GM19468 (cell line): ENCODE measurements at regions not wholly inside any gene's neighbourhood (a gene's known extent, or its start where the extent isn't known, plus 50 kb on each side); places are given as distances from the start of the nearest gene placed in this dataset.
"Not testable (repeated sequence)": the region's sequence is repeated elsewhere in the genome, so short reads cannot be mapped to it uniquely, and the experiment has no call there.

ENCODE experiments used
- ATAC-seq: cut with Tn5 transposase; IDR thresholded peaks from one replicate; pipeline ENCODE4 v1.9.1; 2021; ENCODE audit warnings: mild to moderate bottlenecking, moderate library complexity, moderate number of reproducible peaks; ENCODE audit not compliant: unreplicated experiment; ENCODE audit errors: extremely low read depth

DNA sequence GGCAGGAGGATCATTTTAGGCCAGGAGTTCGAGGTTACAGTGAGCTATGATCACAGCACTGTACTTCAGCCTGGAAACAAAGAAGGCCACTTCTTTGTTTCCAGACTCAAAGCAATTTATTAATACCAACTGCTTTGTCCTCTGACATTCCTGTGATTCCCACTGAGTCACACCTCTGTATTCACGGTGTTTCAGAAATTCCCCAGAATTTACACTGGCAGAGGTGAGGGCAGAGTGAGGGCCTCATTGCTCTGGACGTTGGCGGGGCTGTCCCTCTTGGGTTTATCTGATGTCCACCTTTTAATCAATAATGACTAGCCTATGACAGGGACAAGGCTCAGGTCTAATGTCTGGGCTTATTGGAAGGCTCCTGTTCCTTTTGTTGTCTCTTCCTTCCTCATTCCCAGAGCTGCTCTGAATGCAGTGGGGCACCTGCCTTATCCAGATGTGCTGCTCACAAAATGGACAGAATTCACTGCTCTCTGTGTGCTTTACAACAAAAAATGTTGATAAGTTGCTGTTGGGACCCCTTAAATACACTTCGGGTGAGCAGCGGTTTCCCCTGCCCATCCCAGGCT lies 160.1 kb downstream of the BCL2L11 start:
- ATAC-seq: not testable (repeated sequence)

DNA sequence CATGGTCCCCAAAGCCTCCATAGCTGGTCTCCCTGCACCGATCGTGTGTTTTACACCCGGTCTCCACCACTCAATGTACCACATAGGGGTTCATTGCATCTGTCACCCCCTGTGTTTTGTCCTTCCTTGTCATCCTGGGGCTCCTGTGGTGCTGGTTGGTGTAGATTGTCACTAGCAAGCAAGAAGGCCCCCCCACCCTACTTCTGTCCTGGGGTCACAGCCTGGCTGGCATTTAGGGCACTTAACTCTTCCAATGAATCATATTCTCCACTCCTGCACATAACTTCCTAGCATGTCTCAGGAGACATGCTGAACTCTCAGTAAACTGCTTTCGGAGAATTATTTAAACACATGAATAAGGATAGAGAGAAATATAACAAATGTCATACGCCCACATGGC lies 161.4 kb downstream of the BCL2L11 start:
- ATAC-seq: not testable (repeated sequence)

GRCh38 chr2:111287646-111288568 lies 167.2 kb downstream of the BCL2L11 start:
- ATAC-seq: not testable (repeated sequence)

DNA sequence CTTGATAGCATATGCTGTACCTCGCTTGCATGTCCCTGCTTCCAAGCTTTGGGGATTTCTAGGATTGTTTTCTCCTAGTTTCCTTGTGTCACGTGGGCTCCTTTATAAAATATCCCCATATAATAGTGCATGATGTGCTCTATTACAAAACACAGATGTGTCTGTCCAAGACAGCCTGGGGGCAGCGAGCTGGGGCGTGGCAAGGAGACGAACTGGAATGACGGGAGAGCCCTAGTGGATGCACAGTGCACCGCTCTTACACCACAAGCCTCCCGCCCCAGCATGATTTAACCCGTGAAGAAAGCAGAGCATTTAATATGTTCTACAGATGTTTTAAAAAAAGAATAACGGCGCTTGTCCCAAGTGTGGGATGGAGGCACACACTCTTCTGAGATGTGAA lies 169.7 kb downstream of the BCL2L11 start:
- ATAC-seq: not testable (repeated sequence)

- ATAC-seq: not testable (repeated sequence)
Observed at GRCh38 chr2:111291566-111291965, 170.9 kb downstream of the BCL2L11 start.

GRCh38 chr2:111292232-111292968 lies 171.7 kb downstream of the BCL2L11 start:
- not testable (repeated sequence) for ATAC-seq

DNA sequence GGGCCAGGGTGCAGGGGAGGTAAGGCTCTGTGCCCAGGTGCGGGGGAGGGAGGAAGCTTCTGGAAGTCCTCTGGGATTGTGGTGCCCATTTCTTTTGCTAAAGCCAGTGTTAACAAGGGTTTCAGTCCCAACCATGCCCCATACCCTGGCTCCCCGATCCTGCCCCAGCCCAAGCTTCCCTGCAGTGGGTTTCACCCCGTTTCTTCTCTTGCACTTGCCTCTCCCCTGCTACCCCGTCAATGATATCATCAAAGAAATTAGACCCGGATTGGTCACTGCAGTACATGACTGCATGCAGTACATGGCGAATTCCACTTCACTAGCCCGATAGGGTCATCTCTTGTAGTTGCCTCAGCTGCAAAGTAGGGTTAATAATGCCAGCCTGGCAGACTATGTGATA lies 174.0 kb downstream of the BCL2L11 start:
- ATAC-seq: not testable (repeated sequence)

DNA sequence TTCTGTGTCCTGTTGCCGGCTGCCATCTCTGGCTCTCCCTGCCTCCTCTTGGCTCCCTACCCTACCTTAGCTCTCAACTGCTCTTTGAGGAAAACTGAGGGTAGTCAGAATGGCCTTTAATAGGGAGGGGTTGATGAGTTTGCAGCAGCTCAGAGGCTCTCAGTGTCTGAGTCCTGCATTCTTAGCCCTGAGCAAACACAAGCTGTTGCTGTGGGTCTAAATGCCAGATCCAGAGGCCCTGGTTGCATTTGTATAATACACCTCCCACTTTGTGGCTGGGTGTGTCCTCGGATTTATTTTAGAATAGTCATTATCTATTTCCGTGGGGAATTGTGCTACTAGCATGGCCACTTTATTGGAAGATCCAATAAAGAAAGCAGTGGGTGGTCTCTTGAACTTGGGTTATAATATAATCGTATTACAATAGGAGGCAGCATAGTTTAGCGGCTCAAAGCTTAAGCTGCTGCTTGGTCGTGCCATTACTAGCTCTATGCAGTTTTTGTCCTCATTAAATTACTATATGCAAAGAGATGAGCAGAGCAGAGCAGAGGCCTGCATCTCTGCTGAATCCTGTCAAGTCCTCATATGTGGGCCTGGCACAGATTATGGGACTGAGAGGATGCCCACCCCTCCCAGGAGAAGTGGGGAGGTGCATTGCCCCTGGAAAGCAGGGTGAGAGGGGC lies 175.5 kb downstream of the BCL2L11 start:
- ATAC-seq: not testable (repeated sequence)

- ATAC-seq: not testable (repeated sequence)
Observed at GRCh38 chr2:111297128-111297527, 176.4 kb downstream of the BCL2L11 start.

DNA sequence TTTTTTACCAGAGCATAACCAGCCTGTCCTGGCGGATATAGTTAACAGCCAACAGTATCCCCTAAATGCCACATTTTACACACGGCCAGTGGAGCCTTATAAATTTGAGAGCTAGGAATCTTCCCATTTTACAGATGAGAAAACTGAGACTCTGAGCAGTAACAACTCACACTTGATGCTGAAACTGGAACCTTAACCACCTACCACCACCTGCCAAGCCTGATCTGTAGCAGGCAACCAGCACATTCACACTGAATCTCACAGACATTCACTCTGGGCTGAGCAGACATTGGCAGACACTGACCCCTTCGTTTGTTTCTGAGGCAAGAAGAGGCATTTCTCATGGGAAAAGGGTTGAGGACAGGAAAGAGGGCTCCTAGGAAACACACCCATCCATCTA lies 178.2 kb downstream of the BCL2L11 start:
- ATAC-seq: not testable (repeated sequence)

DNA sequence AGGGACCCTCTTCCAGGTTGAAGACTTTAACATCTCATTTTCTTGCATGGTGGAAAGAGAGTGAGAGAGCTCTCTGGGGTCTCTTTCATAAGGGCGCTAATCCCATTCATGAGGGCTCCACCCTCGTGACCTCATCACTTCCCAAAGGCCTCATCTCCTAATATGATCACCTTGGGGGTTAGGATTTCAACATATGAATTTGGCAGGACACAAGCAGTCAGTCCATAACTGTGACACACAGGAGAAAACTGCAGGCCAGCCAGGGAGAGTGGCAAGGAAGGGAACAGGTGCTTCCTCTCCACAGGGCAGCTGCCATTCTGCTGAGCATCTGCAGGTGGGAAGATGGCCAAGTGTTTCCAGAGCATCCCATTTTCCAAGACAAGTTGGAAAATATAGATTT lies 178.9 kb downstream of the BCL2L11 start:
- not testable (repeated sequence) for ATAC-seq

DNA sequence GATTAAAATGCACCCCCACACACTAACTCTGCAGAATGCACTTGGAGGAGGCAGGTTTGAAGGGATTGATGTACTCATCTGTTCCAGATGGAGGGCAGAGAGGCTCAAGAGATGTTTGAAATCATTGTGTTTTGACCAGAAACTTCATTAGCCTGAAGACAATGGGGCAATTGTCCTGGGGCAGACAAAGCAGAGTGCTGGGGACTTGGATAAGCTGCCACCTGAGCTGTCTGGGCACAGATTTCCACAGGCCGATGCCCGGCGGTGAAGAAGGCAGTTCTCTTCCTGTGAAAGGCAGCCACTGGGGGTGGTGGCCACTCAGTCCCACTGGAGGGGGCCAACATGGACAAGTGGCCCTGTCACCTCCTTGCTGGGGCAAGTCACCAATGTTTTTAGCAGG lies 181.0 kb downstream of the BCL2L11 start:
- ATAC-seq: not testable (repeated sequence)

GRCh38 chr2:111302397-111303218 lies 181.9 kb downstream of the BCL2L11 start:
- not testable (repeated sequence) for ATAC-seq

DNA sequence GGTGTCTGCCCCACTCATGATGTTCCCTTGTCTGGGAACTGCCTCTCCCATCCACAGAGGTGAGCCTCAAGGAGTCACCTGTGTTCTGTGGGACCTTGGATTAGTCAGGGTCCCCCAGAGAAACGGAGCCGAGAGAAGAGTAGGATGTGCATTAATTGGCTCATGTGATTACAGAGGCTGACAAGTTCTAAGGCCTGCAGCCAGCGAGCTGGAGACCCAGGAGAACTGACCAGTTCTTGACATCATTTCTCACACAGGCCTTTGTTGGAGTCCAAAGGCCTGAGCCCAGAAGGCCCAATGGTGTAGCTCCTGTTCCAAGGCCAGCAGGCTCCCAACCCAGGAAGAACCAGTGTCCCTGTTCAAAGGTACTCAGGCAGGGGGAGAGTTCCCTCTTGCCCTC lies 186.6 kb downstream of the BCL2L11 start:
- not testable (repeated sequence) for ATAC-seq

GRCh38 chr2:111309231-111310075 lies 188.7 kb downstream of the BCL2L11 start:
- not testable (repeated sequence) for ATAC-seq

- ATAC-seq: not testable (repeated sequence)
Observed at GRCh38 chr2:111310395-111310794, 189.7 kb downstream of the BCL2L11 start.

DNA sequence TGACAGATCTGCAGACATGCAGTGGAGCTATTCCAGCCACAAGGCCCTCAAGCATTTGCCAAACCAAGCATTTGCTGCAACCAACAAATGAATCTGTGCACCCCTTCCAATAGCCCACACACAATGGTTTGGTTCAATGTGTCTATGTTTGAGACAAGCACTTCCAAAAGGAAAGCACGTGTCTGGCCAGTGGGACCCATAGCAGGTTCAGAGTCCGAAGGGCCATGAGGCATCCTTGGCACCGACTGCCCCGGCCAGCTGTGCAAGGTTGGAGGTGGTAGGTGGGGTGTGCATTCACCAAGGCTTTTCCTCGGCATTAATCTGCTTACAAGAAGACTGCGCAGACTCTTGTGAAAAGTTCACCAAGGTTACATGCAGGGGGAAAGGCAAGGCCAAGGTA lies 190.9 kb downstream of the BCL2L11 start:
- ATAC-seq: not testable (repeated sequence)

DNA sequence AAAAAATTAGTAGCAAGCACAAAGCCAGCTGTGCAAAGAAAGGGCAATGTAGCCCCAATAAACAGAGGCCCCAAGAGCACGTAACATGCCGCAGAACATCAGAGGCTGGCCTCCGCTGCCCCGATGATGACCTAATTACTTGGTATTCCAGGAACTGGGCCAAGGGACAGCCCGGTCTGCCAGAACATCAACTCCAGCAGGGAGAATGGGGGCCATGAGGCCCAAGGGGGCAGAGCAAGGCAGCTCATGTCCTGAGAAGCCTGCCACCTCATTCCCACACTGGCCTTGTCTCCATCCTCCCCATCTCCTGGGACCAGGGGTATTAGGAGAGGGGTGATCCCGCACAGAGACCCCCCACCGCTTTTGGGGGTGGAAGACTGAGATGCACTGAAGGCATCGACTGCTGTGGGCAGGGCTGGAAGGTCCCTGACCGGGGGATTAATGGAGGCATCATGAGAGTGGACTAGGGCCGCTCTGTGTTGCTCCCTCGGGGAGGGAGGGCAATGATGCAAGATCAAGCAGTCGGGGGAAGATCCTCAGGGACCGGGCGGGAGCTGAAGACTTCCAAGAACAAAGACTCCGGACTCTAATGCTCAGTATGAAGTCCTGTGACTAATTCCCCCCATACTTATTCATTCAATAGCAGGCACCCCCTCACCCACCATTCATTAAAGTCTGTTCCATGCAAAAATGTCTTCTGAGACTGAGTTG lies 192.3 kb downstream of the BCL2L11 start:
- not testable (repeated sequence) for ATAC-seq
